Karpas-422 (cell line): ENCODE measurements at regions not wholly inside any gene's neighbourhood (a gene's known extent, or its start where the extent isn't known, plus 50 kb on each side); places are given as distances from the start of the nearest gene placed in this dataset.

Experiments used
- DNase-seq: peaks from one replicate; pipeline ENCODE4 v3.0.0-alpha.2; 2015
- H2AFZ ChIP-seq: fragments of 200-600 bp; sonication (generic); 2 replicates; pipeline ENCODE4 v1.6.1; 2014; ENCODE audit warnings: antibody characterized with exemption, low read length, mixed read lengths
- H3K27ac ChIP-seq: fragments of 200-600 bp; sonication (generic); 2 replicates; pipeline ENCODE4 v1.5.1; 2014; ENCODE audit warnings: mild to moderate bottlenecking, low read length, moderate library complexity
- H3K27me3 ChIP-seq: fragments of 200-600 bp; sonication (generic); 2 replicates; pipeline ENCODE4 v1.6.1; 2014; ENCODE audit warnings: low read length, mixed read lengths
- H3K36me3 ChIP-seq: fragments of 200-600 bp; sonication (generic); 2 replicates; pipeline ENCODE4 v1.6.1; 2014; ENCODE audit warnings: low read length, mixed read lengths; ENCODE audit not compliant: insufficient read depth
- H3K4me1 ChIP-seq: fragments of 200-600 bp; sonication (generic); 2 replicates; pipeline ENCODE4 v1.6.1; 2014; ENCODE audit warnings: mild to moderate bottlenecking, low read length, mixed read lengths
- H3K4me2 ChIP-seq: fragments of 200-600 bp; sonication (generic); 2 replicates; pipeline ENCODE4 v1.6.1; 2014; ENCODE audit warnings: low read length, low read depth, mild to moderate bottlenecking; ENCODE audit not compliant: poor library complexity, severe bottlenecking
- H3K4me3 ChIP-seq: fragments of 200-600 bp; sonication (generic); 2 replicates; pipeline ENCODE4 v1.5.1; 2014; ENCODE audit warnings: mild to moderate bottlenecking, antibody characterized with exemption, low read length, mixed read lengths
- H3K79me2 ChIP-seq: fragments of 200-600 bp; sonication (generic); 2 replicates; pipeline ENCODE4 v1.6.1; 2014; ENCODE audit warnings: mild to moderate bottlenecking, low read length, mixed read lengths
- H3K9ac ChIP-seq: fragments of 200-600 bp; sonication (generic); 2 replicates; pipeline ENCODE4 v1.6.0; 2014; ENCODE audit warnings: low read length
- H3K9me2 ChIP-seq: fragments of 200-600 bp; sonication (generic), shearing (Covaris generic); replicated peaks from 2 replicates; pipeline ENCODE4 v1.6.0; 2014; ENCODE audit warnings: mild to moderate bottlenecking, low read length, moderate library complexity; ENCODE audit not compliant: insufficient read depth
- H3K9me3 ChIP-seq: fragments of 300-700, 200-600 bp; sonication (generic); 2 replicates; pipeline ENCODE4 v1.6.1; 2014; ENCODE audit warnings: low read length, mixed read lengths
- H4K20me1 ChIP-seq: fragments of 200-600 bp; sonication (generic); 2 replicates; pipeline ENCODE4 v1.6.1; 2014; ENCODE audit warnings: mild to moderate bottlenecking, antibody characterized with exemption, low read length, low read depth; ENCODE audit not compliant: insufficient read depth

DNA sequence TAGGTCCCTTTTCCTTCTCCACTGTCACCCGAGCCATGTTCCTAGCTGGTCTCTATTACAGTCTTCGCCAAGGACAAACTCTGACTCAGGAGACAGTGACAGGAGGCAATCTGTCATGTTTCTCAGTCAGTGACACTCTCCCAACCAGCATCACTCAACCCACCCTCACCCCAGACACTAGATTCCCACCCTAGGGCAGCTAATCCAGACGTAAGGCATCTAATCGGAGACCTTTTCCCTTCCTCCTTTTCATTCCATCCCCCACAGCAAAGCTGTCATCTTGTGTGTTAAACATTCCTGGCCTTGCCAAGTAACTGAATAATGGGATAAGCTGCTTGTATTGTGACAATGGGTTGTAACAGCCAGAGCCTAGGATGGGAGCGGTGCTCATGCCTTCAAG is 95.2 kb downstream of the SNX18 start:
- no peak overlapping the region for H2AFZ ChIP-seq
- no peaks in the 10 kb centered on the region for H3K79me2 ChIP-seq
- H3K36me3 ChIP-seq: no peaks in the 10 kb centered on the region
- no peak overlapping the region for H3K27ac ChIP-seq
- no peaks in the 10 kb centered on the region for H3K9me2 ChIP-seq
- H4K20me1 ChIP-seq: no peaks in the 10 kb centered on the region
- no peak overlapping the region for H3K4me3 ChIP-seq
- no peaks in the 10 kb centered on the region for H3K4me1 ChIP-seq
- no peaks in the 10 kb centered on the region for H3K9me3 ChIP-seq
- DNase-seq: no peak
- no peak overlapping the region for H3K4me2 ChIP-seq
- H3K9ac ChIP-seq: no peak overlapping the region
- no peaks in the 10 kb centered on the region for H3K27me3 ChIP-seq

DNA sequence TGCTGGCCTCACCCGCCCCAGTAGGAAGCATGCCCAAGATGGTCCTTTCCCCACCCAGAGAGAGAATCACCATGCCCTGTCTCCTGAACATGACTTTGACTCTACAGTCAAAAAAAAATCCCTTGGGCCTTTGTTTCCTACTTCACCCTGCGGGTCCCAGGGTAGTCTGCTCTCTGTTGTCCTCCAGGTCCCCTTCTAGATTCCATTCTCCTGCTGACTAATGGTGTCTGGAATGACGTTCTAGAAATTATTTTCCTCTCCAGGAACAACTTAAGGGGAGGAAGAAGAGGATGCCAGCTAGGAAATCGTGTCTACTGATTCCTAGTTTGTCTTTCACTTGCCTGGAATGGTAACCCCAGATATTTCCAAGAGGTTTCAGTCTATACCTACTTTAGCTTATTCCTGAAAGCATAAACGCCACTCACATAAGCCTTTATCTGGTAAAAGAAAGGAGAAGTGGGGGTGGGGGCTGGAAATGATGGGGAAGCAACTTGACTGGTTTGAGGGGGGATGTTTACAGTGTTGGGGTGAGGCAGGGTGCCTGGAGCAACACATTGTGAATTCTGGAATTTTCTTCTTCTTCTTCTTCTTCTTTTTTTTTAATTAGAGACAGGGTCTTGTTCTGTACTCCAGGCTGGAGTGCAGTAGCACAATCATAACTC is 93.9 kb downstream of the SNX18 start:
- no peak for DNase-seq
- H3K4me2 ChIP-seq: no peak overlapping the region
- no peaks in the 10 kb centered on the region for H3K79me2 ChIP-seq
- H3K9me2 ChIP-seq: no peaks in the 10 kb centered on the region
- no peaks in the 10 kb centered on the region for H3K9me3 ChIP-seq
- H3K4me3 ChIP-seq: no peak overlapping the region
- H3K27ac ChIP-seq: no peak overlapping the region
- no peaks in the 10 kb centered on the region for H3K4me1 ChIP-seq
- no peak overlapping the region for H3K9ac ChIP-seq
- H4K20me1 ChIP-seq: no peaks in the 10 kb centered on the region
- H2AFZ ChIP-seq: no peak overlapping the region
- H3K27me3 ChIP-seq: no peaks in the 10 kb centered on the region
- H3K36me3 ChIP-seq: no peaks in the 10 kb centered on the region

DNA sequence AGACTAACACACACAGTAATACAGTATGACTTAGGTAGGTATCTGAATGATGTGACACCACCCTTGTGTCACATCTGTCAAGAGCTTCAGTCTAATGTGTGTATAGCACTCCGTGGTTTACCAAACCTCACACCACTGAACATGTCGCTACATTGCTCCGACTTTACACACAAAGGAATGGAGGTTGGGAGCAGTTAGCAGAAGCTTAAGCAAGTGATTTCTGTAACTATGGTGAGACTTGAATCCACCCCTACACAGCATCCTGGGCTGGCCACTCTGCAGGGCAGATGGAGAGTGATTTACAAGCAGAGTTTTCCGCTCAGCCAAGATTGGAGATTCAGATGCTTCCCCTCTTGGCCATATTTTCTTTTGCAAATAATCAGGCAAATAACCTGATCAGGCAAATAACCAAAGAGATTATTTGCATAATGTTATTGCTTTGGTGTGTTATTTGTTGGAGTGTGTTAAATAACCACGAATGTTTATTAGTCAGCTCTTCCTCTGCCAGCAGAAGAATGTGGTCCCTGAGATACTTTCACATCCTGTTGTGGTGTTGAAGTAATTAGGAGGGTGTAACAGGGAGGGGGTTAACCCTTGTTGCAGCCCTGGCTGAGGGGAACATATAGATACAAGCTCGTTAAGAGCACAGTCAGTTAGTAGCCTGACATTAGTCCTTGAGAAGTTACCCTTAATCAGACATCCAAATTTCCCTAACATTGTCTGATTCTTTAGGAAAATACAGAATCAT is 92.8 kb downstream of the SNX18 start:
- no peaks in the 10 kb centered on the region for H3K27me3 ChIP-seq
- H3K4me1 ChIP-seq: no peaks in the 10 kb centered on the region
- no peak overlapping the region for H2AFZ ChIP-seq
- H3K27ac ChIP-seq: no peak overlapping the region
- no peaks in the 10 kb centered on the region for H3K9me2 ChIP-seq
- no peaks in the 10 kb centered on the region for H3K9me3 ChIP-seq
- no peak overlapping the region for H3K4me2 ChIP-seq
- no peaks in the 10 kb centered on the region for H3K36me3 ChIP-seq
- H3K79me2 ChIP-seq: no peaks in the 10 kb centered on the region
- H3K9ac ChIP-seq: no peak overlapping the region
- H4K20me1 ChIP-seq: no peaks in the 10 kb centered on the region
- no peak for DNase-seq
- H3K4me3 ChIP-seq: no peak overlapping the region

DNA sequence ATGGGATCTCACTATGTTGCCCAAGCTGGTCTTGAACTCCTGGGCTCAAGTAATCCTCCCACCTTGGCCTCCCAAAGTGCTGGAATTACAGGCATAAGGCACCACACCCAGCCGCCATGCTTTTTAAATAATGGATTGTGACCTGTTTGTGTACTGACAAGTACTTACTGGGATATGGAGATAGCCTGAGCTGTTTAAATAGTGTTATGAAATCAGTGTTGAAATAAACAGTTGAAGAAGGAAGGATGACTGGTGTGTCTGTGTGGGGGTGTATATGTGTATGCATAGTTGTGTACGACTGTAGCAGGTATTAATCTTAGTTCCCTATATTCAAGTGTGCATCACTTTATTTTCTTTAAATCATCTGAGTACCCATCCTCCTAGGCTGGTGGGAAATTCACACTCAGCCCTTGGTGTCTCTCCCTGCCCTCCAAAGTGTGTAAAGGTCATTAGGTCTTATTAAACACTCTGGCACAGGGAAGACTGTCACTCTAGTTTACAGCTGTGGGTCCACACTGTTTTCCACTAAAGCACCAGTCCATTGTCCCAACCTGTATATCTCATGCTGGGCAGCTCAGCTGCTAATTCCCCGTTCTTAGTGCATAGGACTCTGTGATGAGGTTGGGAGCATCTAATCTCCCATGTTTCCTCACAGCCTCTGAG is 91.0 kb downstream of the SNX18 start:
- no peak for DNase-seq
- H3K79me2 ChIP-seq: no peaks in the 10 kb centered on the region
- H3K9me3 ChIP-seq: no peaks in the 10 kb centered on the region
- H3K4me1 ChIP-seq: no peaks in the 10 kb centered on the region
- H3K9ac ChIP-seq: no peak overlapping the region
- no peaks in the 10 kb centered on the region for H4K20me1 ChIP-seq
- H3K36me3 ChIP-seq: no peaks in the 10 kb centered on the region
- H2AFZ ChIP-seq: no peak overlapping the region
- H3K27ac ChIP-seq: no peak overlapping the region
- H3K27me3 ChIP-seq: no peaks in the 10 kb centered on the region
- H3K4me3 ChIP-seq: no peak overlapping the region
- no peaks in the 10 kb centered on the region for H3K9me2 ChIP-seq
- H3K4me2 ChIP-seq: no peak overlapping the region

DNA sequence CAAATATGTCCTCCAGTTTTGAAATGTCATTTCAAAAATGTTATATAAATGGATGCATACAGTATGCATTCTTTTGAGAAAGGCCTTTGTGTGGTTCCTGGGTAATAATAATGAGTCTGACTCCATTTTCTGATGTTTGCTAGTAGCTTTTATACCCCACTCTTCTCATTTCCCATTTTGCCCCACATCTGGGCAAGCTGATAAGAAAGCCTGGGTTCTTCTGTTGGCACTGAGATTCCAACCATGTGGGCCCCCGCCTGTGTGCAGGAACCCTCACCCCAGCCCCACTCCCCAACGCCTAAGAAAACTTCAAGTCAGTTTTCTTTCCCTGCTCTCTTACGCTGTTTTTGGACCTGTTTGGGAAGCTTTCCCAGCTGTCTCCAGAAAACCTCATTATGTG is 89.4 kb downstream of the SNX18 start:
- no peak for DNase-seq
- Histone ChIP-seq H3K4me1 (no peaks in the 10 kb centered on the region), H3K27me3 (no peaks in the 10 kb centered on the region), H2AFZ (no peak overlapping the region), H3K9ac (no peak overlapping the region), H3K79me2 (no peaks in the 10 kb centered on the region), H4K20me1 (no peaks in the 10 kb centered on the region), H3K36me3 (no peaks in the 10 kb centered on the region), H3K27ac (no peak overlapping the region), H3K9me3 (no peaks in the 10 kb centered on the region), H3K9me2 (no peaks in the 10 kb centered on the region), H3K4me3 (no peak overlapping the region), H3K4me2 (no peak overlapping the region)

DNA sequence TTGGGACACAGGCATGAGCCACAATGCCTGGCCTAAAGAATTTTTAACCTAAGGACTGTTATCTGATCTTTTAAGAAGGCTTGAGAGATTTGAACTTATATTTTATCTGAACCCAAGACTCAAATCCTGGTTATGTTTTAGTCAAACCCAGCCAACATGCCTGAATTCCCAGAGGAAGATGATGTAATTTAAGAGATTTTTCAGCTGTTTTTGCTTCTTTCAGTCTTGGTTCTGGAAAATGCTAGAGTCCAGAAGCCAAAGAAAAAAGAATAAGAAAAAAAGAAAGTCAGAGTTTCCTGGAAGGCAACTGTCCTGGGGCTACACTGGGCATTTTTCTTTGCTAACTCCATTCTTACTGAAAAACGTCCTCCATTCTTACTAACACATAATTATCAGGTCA is 85.8 kb downstream of the SNX18 start:
- no peaks in the 10 kb centered on the region for H4K20me1 ChIP-seq
- H3K9me3 ChIP-seq: no peaks in the 10 kb centered on the region
- H3K27ac ChIP-seq: no peak overlapping the region
- no peaks in the 10 kb centered on the region for H3K36me3 ChIP-seq
- H3K4me1 ChIP-seq: no peaks in the 10 kb centered on the region
- H3K4me2 ChIP-seq: no peak overlapping the region
- no peaks in the 10 kb centered on the region for H3K27me3 ChIP-seq
- no peak for DNase-seq
- H2AFZ ChIP-seq: no peak overlapping the region
- no peak overlapping the region for H3K9ac ChIP-seq
- H3K79me2 ChIP-seq: no peaks in the 10 kb centered on the region
- H3K4me3 ChIP-seq: no peak overlapping the region
- no peaks in the 10 kb centered on the region for H3K9me2 ChIP-seq

DNA sequence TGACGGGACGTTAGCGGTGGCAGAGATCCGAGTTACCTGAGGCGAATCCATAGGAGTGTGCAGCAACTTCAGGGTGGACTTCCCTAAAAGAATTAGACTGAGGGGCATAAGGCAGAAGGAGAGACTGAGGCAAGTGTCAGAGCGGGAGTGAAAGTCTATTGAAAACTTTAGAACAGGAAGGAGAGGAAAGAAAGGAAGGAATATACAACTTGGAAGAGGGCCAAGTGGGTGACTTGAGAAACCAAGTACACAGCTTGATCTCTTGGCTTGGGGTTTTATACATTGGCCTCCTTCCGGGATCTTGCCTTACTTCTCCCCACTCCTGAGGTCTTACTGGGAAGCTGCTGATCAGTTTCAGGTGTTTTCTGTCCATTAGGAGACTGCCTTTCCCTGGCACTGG is 84.9 kb downstream of the SNX18 start:
- no peaks in the 10 kb centered on the region for H4K20me1 ChIP-seq
- H3K4me3 ChIP-seq: no peak overlapping the region
- H3K27me3 ChIP-seq: no peaks in the 10 kb centered on the region
- no peak overlapping the region for H2AFZ ChIP-seq
- no peaks in the 10 kb centered on the region for H3K36me3 ChIP-seq
- no peak for DNase-seq
- no peaks in the 10 kb centered on the region for H3K4me1 ChIP-seq
- no peak overlapping the region for H3K9ac ChIP-seq
- no peaks in the 10 kb centered on the region for H3K9me3 ChIP-seq
- no peak overlapping the region for H3K4me2 ChIP-seq
- no peaks in the 10 kb centered on the region for H3K9me2 ChIP-seq
- H3K79me2 ChIP-seq: no peaks in the 10 kb centered on the region
- H3K27ac ChIP-seq: no peak overlapping the region

DNA sequence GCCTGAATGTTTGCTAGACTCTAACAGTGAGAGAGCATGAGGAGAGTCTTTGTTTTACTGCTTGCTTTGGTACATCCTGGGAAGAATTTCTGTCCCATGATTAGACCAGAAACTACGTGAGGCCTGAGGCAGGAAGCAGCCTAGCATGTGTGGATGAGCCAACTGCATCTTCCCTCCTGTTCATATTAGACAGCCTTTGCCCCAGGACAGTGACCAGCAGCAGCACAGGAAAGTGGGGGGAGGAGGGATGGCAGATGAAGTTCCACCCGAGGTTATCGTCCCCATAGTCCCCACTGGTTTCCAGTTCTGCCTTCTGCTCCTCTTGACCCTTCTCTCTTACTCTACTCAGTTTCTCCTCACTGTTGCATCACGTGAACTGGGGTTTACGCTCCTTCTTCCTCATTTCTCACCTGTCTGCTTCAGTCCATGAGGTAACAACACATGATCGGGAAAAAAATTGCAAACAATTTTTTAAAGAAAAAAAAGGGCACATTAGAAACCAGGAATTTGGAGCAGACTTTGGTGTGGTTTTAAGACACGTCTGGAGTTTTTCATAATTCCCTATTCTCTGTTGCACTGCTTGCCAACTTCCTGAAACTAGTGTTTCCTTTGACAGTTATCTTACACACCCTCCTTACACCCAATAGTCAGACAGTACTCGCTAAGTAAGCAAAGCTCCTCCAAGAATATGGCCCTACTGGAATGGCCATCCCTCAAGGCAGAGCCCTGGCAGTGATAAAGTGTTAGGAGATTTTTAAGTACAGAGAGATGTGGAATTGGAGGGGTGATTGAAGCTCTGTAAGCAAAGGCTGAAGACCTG is 84.1 kb downstream of the SNX18 start:
- Histone ChIP-seq H3K79me2 (no peaks in the 10 kb centered on the region), H3K9ac (no peak overlapping the region), H2AFZ (no peak overlapping the region), H3K27me3 (no peaks in the 10 kb centered on the region), H4K20me1 (no peaks in the 10 kb centered on the region), H3K9me3 (no peaks in the 10 kb centered on the region), H3K27ac (no peak overlapping the region), H3K4me3 (no peak overlapping the region), H3K9me2 (no peaks in the 10 kb centered on the region), H3K4me2 (no peak overlapping the region), H3K4me1 (no peaks in the 10 kb centered on the region), H3K36me3 (no peaks in the 10 kb centered on the region)
- DNase-seq: no peak
